WTC11 (cell line): ENCODE measurements at regions not wholly inside any gene's neighbourhood (a gene's known extent, or its start where the extent isn't known, plus 50 kb on each side); places are given as distances from the start of the nearest gene placed in this dataset.

Source experiments
- CREB1 ChIP-seq: sonication (generic); formaldehyde crosslinking; IDR thresholded peaks from 2 replicates; pipeline ENCODE4 v1.8.0; 2023; ENCODE audit warnings: mild to moderate bottlenecking, missing genetic modification reagents
- CREM ChIP-seq: sonication (generic); formaldehyde crosslinking; IDR thresholded peaks from 2 replicates; pipeline ENCODE4 v1.8.1; 2022; ENCODE audit warnings: mild to moderate bottlenecking, missing genetic modification reagents, moderate library complexity
- FOXJ3 ChIP-seq: sonication (generic); formaldehyde crosslinking; IDR thresholded peaks from 2 replicates; pipeline ENCODE4 v1.9.0; 2021; ENCODE audit warnings: missing genetic modification reagents, mild to moderate bottlenecking, borderline replicate concordance
- GABPB1 ChIP-seq: sonication (generic); formaldehyde crosslinking; IDR thresholded peaks from 2 replicates; pipeline ENCODE4 v1.8.1; 2023; ENCODE audit warnings: mild to moderate bottlenecking, missing genetic modification reagents
- MXD4 ChIP-seq: fragments of 250-450 bp; sonication (Bioruptor Pico); IDR thresholded peaks from 2 replicates; pipeline ENCODE4 v1.8.0; 2021; ENCODE audit warnings: mild to moderate bottlenecking, moderate library complexity, borderline replicate concordance
- NFATC4 ChIP-seq: fragments of 250-450 bp; sonication (Bioruptor Pico); IDR thresholded peaks from 2 replicates; pipeline ENCODE4 v1.9.0; 2021; ENCODE audit warnings: mild to moderate bottlenecking
- NR3C1 ChIP-seq: sonication (generic); formaldehyde crosslinking; conservative IDR thresholded peaks from 2 replicates; pipeline ENCODE4 v1.8.1; 2023; ENCODE audit warnings: low read depth, mild to moderate bottlenecking, missing genetic modification reagents
- SP1 ChIP-seq: sonication (generic); formaldehyde crosslinking; conservative IDR thresholded peaks from 2 replicates; pipeline ENCODE4 v1.8.1; 2022; ENCODE audit warnings: missing genetic modification reagents
- TCF7 ChIP-seq: sonication (generic); formaldehyde crosslinking; IDR thresholded peaks from 2 replicates; pipeline ENCODE4 v1.8.0; 2022; ENCODE audit warnings: mild to moderate bottlenecking, low read depth, missing genetic modification reagents, moderate library complexity
- TF ChIP-seq, protein P1 (sequence below): fragments of 200-600 bp; IDR thresholded peaks from 2 replicates; pipeline ENCODE4 v1.8.0; 2022; ENCODE audit warnings: antibody characterized with exemption
- TF ChIP-seq, protein P2 (sequence below): sonication (generic); formaldehyde crosslinking; IDR thresholded peaks from 2 replicates; pipeline ENCODE4 v1.8.1; 2022; ENCODE audit warnings: missing genetic modification reagents, borderline replicate concordance
- TF ChIP-seq, protein P3 (sequence below): sonication (generic); formaldehyde crosslinking; IDR thresholded peaks from 2 replicates; pipeline ENCODE4 v1.8.0; 2022; ENCODE audit warnings: mild to moderate bottlenecking, missing genetic modification reagents
- TF ChIP-seq, protein P4 (sequence below): sonication (generic); formaldehyde crosslinking; conservative IDR thresholded peaks from 2 replicates; pipeline ENCODE4 v1.8.1; 2022; ENCODE audit warnings: mild to moderate bottlenecking, missing genetic modification reagents
- TF ChIP-seq, protein P5 (sequence below): sonication (generic); formaldehyde crosslinking; IDR thresholded peaks from 2 replicates; pipeline ENCODE4 v1.8.1; 2022; ENCODE audit warnings: low read depth, missing genetic modification reagents, borderline replicate concordance

DNA sequence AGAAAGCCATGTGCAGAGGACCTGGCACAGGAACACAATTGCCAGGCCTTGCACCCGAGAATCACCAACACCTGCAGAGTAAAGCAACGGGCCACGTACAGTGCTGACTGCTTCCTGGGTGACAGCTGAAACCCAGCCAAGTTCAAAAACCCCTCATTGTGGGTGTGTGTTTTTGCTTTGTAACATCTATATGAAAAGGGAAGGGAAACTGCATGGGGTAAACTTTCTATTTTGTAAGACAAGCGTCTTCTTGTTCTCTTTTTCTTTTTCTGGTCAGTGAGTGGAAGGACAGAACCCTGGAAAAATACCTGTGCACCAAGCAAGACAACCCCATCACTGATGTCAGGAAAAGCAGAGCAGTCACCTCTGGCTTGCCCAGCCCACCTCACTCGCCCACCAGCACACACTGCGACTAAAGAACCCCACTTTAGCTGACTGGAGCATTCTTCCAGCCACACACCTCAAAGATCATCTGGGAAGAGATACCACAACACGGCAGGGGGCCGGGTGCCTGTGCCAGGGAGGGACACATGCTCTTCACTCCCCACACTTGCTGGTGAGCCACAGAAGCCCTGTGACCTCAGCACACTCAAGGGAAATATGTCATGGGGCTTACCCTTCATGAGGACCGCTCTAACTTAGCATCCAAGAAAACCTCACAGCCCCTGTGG, 172.3 kb downstream of the NDUFA12 start:
- TF ChIP-seq CREB1 (CRISPR knock-in tag): no peak
- TF ChIP-seq, protein P1, sequence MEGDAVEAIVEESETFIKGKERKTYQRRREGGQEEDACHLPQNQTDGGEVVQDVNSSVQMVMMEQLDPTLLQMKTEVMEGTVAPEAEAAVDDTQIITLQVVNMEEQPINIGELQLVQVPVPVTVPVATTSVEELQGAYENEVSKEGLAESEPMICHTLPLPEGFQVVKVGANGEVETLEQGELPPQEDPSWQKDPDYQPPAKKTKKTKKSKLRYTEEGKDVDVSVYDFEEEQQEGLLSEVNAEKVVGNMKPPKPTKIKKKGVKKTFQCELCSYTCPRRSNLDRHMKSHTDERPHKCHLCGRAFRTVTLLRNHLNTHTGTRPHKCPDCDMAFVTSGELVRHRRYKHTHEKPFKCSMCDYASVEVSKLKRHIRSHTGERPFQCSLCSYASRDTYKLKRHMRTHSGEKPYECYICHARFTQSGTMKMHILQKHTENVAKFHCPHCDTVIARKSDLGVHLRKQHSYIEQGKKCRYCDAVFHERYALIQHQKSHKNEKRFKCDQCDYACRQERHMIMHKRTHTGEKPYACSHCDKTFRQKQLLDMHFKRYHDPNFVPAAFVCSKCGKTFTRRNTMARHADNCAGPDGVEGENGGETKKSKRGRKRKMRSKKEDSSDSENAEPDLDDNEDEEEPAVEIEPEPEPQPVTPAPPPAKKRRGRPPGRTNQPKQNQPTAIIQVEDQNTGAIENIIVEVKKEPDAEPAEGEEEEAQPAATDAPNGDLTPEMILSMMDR: no peak
- no peak for TF ChIP-seq SP1 (CRISPR knock-in tag)
- TF ChIP-seq TCF7: no peak
- no peak for TF ChIP-seq GABPB1 (CRISPR knock-in tag)
- TF ChIP-seq, protein P2, sequence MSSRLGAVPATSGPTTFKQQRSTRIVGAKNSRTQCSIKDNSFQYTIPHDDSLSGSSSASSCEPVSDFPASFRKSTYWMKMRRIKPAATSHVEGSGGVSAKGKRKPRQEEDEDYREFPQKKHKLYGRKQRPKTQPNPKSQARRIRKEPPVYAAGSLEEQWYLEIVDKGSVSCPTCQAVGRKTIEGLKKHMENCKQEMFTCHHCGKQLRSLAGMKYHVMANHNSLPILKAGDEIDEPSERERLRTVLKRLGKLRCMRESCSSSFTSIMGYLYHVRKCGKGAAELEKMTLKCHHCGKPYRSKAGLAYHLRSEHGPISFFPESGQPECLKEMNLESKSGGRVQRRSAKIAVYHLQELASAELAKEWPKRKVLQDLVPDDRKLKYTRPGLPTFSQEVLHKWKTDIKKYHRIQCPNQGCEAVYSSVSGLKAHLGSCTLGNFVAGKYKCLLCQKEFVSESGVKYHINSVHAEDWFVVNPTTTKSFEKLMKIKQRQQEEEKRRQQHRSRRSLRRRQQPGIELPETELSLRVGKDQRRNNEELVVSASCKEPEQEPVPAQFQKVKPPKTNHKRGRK: no peak
- no peak for TF ChIP-seq CREM (CRISPR knock-in tag)
- TF ChIP-seq MXD4: no peak
- TF ChIP-seq, protein P3, sequence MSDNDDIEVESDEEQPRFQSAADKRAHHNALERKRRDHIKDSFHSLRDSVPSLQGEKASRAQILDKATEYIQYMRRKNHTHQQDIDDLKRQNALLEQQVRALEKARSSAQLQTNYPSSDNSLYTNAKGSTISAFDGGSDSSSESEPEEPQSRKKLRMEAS (CRISPR knock-in tag): no peak
- no peak for TF ChIP-seq NFATC4
- no peak for TF ChIP-seq FOXJ3 (CRISPR knock-in tag)
- TF ChIP-seq, protein P4, sequence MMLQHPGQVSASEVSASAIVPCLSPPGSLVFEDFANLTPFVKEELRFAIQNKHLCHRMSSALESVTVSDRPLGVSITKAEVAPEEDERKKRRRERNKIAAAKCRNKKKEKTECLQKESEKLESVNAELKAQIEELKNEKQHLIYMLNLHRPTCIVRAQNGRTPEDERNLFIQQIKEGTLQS (CRISPR knock-in tag): no peak
- TF ChIP-seq NR3C1 (CRISPR knock-in tag): no peak
- TF ChIP-seq, protein P5, sequence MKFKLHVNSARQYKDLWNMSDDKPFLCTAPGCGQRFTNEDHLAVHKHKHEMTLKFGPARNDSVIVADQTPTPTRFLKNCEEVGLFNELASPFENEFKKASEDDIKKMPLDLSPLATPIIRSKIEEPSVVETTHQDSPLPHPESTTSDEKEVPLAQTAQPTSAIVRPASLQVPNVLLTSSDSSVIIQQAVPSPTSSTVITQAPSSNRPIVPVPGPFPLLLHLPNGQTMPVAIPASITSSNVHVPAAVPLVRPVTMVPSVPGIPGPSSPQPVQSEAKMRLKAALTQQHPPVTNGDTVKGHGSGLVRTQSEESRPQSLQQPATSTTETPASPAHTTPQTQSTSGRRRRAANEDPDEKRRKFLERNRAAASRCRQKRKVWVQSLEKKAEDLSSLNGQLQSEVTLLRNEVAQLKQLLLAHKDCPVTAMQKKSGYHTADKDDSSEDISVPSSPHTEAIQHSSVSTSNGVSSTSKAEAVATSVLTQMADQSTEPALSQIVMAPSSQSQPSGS: no peak
